Neural crest cell (in vitro differentiated cells): ENCODE measurements at regions not wholly inside any gene's neighbourhood (a gene's known extent, or its start where the extent isn't known, plus 50 kb on each side); places are given as distances from the start of the nearest gene placed in this dataset.
"Not testable (repeated sequence)": the region's sequence is repeated elsewhere in the genome, so short reads cannot be mapped to it uniquely, and the experiment has no call there.

Experiments used
- DNase-seq: peaks from one replicate; pipeline ENCODE4 v3.0.0; 2021; ENCODE audit warnings: low read depth, mixed read lengths, low spot score
- H3K27ac Mint-ChIP-seq: one replicate; pipeline ENCODE4 v1.8.0; 2021; ENCODE audit warnings: mild to moderate bottlenecking, mixed read lengths; ENCODE audit not compliant: unreplicated experiment
- H3K27me3 Mint-ChIP-seq: 2 replicates; pipeline ENCODE4 v1.8.0; 2021; ENCODE audit warnings: low read depth, mild to moderate bottlenecking, mixed read lengths
- H3K36me3 Mint-ChIP-seq: 2 replicates; pipeline ENCODE4 v1.8.0; 2021; ENCODE audit warnings: low read depth, mild to moderate bottlenecking, mixed read lengths
- H3K4me1 Mint-ChIP-seq: 2 replicates; pipeline ENCODE4 v1.8.0; 2021; ENCODE audit warnings: mixed read lengths
- H3K4me3 Mint-ChIP-seq: one replicate; pipeline ENCODE4 v1.8.0; 2021; ENCODE audit warnings: mild to moderate bottlenecking, mixed read lengths
- H3K9me3 Mint-ChIP-seq: 2 replicates; pipeline ENCODE4 v1.8.0; 2021; ENCODE audit warnings: mixed read lengths
- CTCF ChIP-seq: fragments of 200-600 bp; sonication (generic); conservative IDR thresholded peaks from 2 replicates; pipeline ENCODE4 v1.5.0; 2021; ENCODE audit warnings: antibody characterized with exemption, mild to moderate bottlenecking

DNA sequence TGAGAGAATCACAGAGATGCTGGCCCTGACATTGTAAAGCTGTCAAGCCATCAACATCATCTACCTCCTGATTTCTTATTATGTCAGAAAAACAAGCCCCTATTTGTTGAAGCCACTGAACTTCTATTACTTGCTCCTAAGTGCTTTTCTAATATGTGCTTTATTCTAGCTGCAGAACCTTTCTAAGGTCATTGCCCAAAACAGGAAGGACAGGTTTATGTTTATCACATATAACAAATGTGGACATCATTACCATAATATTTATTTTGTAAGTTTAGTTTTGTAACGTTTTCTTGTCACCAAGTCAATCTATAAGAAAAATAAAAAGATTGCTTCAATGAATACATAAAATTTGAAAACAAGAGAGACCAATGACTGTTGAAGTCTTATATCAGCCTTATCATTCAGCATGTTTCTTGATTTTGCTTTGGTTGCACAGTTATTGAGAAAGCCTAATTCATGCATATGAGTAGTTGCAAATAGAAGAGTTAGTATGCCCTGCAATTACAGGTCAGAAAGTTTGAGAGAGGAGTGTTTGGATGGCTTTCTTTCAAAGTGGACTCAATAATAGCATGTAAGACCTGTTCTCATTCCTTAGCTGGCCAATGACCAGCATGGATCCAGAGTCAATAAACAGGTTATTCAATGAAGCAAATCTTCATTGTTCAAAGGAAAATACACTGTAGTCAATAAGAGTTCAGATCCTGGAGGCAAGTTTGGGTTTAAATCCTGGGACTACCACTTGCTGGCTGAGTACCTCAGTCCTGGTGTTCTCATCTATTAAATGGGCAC lies 84.1 kb downstream of the MAB21L3 start:
- no peak overlapping the region for H3K27ac Mint-ChIP-seq
- peaks cover 4% of the 10 kb centered on the region for H3K27me3 Mint-ChIP-seq
- TF ChIP-seq CTCF: no peak
- no peak overlapping the region for H3K4me3 Mint-ChIP-seq
- H3K36me3 Mint-ChIP-seq: no peaks in the 10 kb centered on the region
- no peaks in the 10 kb centered on the region for H3K4me1 Mint-ChIP-seq
- no peak for DNase-seq
- H3K9me3 Mint-ChIP-seq: peaks cover 7% of the 10 kb centered on the region

GRCh38 chr1:116200343-116200742 lies 89.1 kb downstream of the MAB21L3 start:
- not testable (repeated sequence) for DNase-seq, H3K4me3 Mint-ChIP-seq, H3K27me3 Mint-ChIP-seq, H3K36me3 Mint-ChIP-seq, H3K4me1 Mint-ChIP-seq, H3K9me3 Mint-ChIP-seq, H3K27ac Mint-ChIP-seq

DNA sequence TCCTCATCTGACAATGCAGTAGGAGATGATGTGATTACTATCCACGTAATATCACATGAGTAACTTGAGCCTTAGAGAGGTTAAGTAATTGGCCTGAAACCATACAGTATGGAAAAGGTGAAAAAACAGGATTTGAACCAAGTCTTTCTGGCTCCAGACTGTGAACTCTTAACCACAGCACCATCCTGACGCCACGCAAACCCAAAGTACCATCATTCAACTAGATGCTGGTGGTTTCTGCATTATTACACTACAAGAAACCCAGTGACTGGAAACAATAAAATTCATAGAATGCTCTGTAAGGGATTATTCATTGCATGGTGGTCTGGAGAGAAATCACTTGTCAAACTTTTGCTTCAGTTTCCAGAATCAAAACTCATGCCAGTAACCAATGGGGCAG lies 90.7 kb downstream of the MAB21L3 start:
- H3K27ac Mint-ChIP-seq: no peak overlapping the region
- H3K36me3 Mint-ChIP-seq: no peaks in the 10 kb centered on the region
- peaks cover 4% of the 10 kb centered on the region for H3K27me3 Mint-ChIP-seq
- no peak for TF ChIP-seq CTCF
- no peak overlapping the region for H3K4me3 Mint-ChIP-seq
- H3K4me1 Mint-ChIP-seq: no peaks in the 10 kb centered on the region
- H3K9me3 Mint-ChIP-seq: no peaks in the 10 kb centered on the region
- DNase-seq: no peak

DNA sequence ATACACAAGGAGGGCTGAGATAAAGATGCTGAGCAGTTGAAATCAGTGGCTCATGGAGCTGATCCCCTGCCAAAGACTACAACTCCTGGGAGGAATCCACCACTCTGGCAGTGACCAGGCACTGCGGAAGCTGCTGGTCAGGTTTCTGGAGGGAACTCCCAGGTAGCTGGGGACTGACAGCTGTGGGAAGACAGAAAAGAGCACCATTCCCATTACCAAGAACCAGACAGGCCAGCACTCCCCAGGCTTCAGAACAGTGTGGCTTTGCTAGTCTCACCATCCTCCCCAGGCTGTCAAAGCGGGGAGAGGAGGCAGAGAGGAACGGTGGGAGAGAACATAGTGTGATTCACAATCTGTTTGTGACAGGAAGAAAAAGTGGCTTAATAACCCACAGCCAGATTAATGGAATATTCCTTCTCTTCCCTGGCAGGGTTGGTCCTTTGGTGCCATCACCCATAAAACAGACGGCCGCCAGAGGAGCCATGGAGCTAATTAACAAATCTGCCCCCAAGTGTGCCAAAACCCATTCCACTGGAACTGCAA lies 92.1 kb downstream of the MAB21L3 start:
- no peaks in the 10 kb centered on the region for H3K9me3 Mint-ChIP-seq
- no peak overlapping the region for H3K27ac Mint-ChIP-seq
- no peak for DNase-seq
- H3K27me3 Mint-ChIP-seq: peaks cover 4% of the 10 kb centered on the region
- H3K4me1 Mint-ChIP-seq: no peaks in the 10 kb centered on the region
- no peak for TF ChIP-seq CTCF
- no peaks in the 10 kb centered on the region for H3K36me3 Mint-ChIP-seq
- H3K4me3 Mint-ChIP-seq: no peak overlapping the region

- Mint-ChIP-seq H3K36me3 (no peaks in the 10 kb centered on the region), H3K27ac (no peak overlapping the region), H3K27me3 (peaks cover 4% of the 10 kb centered on the region), H3K4me1 (no peaks in the 10 kb centered on the region), H3K9me3 (no peaks in the 10 kb centered on the region), H3K4me3 (no peak overlapping the region)
- DNase-seq: no peak
- TF ChIP-seq CTCF: no peak
These were observed 92.7 kb downstream of the MAB21L3 start for GRCh38 chr1:116203920-116204319.

DNA sequence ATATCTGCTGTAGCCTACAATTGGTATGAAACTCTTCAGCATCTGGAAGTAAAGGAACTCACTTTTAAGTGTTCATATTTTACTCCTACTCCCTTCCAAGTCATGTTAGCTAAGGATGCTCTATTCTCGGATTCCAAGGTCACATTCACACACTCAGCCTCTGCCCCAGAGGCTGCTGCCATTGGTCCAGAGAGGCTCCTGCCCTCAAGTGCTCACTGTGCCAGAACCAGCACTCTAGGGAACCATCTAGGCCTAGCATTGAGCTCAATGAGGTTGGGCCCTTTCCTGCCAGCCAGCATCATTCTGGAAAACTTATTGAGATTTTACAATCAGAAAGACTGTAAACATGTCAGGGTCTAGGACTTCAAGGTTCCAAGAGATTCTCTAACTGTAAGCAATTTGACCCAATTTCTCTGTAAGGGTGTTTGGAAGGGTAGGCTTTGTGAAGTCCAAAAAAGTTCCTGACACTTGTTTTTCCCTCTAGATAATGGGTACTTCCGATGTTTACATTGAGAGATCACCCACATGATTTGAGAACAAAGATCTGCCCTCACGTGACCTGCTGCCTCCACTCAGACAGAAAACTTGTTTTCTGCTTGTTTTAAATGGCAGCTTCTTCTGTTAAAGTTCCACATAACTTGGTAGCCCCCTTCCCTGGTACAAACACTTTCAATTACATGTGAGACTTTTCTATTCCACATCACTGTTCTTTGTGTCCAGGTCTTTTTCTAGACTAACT lies 94.9 kb downstream of the MAB21L3 start:
- Mint-ChIP-seq H3K4me1 (no peaks in the 10 kb centered on the region), H3K36me3 (no peaks in the 10 kb centered on the region), H3K27ac (no peak overlapping the region), H3K9me3 (no peaks in the 10 kb centered on the region), H3K4me3 (no peak overlapping the region), H3K27me3 (no peaks in the 10 kb centered on the region)
- no peak for TF ChIP-seq CTCF
- no peak for DNase-seq
